MCF 10A (cell line): ENCODE measurements at regions not wholly inside any gene's neighbourhood (a gene's known extent, or its start where the extent isn't known, plus 50 kb on each side); places are given as distances from the start of the nearest gene placed in this dataset.

Experiments
- BruUV-seq: library from RNA; stranded (reverse); fragments of 400-500 nt; replicated peaks from 2 replicates; lab custom pipeline; 2021; lab: Mats Ljungman, UMichigan
- CTCF ChIA-PET: fragments of 300-600 bp; sonication (Branson Sonifier 250); formaldehyde crosslinking; extraction: SDS; loops from one replicate; lab custom pipeline; 2021; ENCODE audit warnings: antibody characterized with exemption, inconsistent platforms; lab: Yijun Ruan, JAX
- POLR2A ChIA-PET: fragments of 300-600, 350-650 bp; sonication (Branson Sonifier 250); formaldehyde crosslinking; extraction: SDS; loops from one replicate; lab custom pipeline; 2020; ENCODE audit warnings: antibody characterized with exemption, inconsistent platforms; lab: Yijun Ruan, JAX
- DNase-seq: peaks from one replicate; pipeline ENCODE4 v3.0.0-alpha.2; 2018; ENCODE audit not compliant: unreplicated experiment
- H3K27ac Mint-ChIP-seq: one replicate; pipeline ENCODE4 v1.8.0; 2022; ENCODE audit warnings: mild to moderate bottlenecking, low read depth, mixed read lengths; ENCODE audit not compliant: unreplicated experiment
- H3K27me3 Mint-ChIP-seq: one replicate; pipeline ENCODE4 v1.8.0; 2022; ENCODE audit warnings: mixed read lengths; ENCODE audit not compliant: insufficient read depth, unreplicated experiment
- H3K36me3 Mint-ChIP-seq: one replicate; pipeline ENCODE4 v1.8.0; 2022; ENCODE audit warnings: mild to moderate bottlenecking, moderate library complexity, mixed read lengths; ENCODE audit not compliant: insufficient read depth, unreplicated experiment
- H3K4me1 Mint-ChIP-seq: one replicate; pipeline ENCODE4 v1.8.0; 2022; ENCODE audit warnings: mixed read lengths; ENCODE audit not compliant: insufficient read depth, unreplicated experiment
- H3K4me3 Mint-ChIP-seq: one replicate; pipeline ENCODE4 v1.8.0; 2022; ENCODE audit warnings: mild to moderate bottlenecking, moderate library complexity, mixed read lengths; ENCODE audit not compliant: unreplicated experiment
- H3K9me3 Mint-ChIP-seq: one replicate; pipeline ENCODE4 v1.8.0; 2022; ENCODE audit warnings: mixed read lengths; ENCODE audit not compliant: unreplicated experiment
- CTCF ChIP-seq: fragments of 200-600 bp; IDR thresholded peaks from one replicate; pipeline ENCODE4 v1.8.0; 2022; ENCODE audit warnings: antibody characterized with exemption, mild to moderate bottlenecking; ENCODE audit not compliant: unreplicated experiment
- intact Hi-C: fragments of 100-400 bp; cut with micrococcal nuclease; formaldehyde crosslinking; loops from 2 replicates; pipeline ENCODE4 v1.14.1; 2022

- POLR2A ChIA-PET: no interaction called here
- Mint-ChIP-seq H3K4me3 (no peak overlapping the region), H3K27me3 (peaks cover 69% of the 10 kb centered on the region)
Measured at GRCh38 chr7:108717781-108718180, 148.1 kb downstream of the DNAJB9 start.

GRCh38 chr7:108719631-108720030, 150.0 kb downstream of the DNAJB9 start:
- no TSS peak for BruUV-seq
- intact Hi-C loops: no loop called here
- no peak for TF ChIP-seq CTCF
- CTCF ChIA-PET: no interaction called here
- Mint-ChIP-seq H3K27me3 (peaks cover 57% of the 10 kb centered on the region), H3K4me3 (no peak overlapping the region), H3K36me3 (no peaks in the 10 kb centered on the region), H3K27ac (no peak overlapping the region), H3K9me3 (no peaks in the 10 kb centered on the region), H3K4me1 (no peaks in the 10 kb centered on the region)
- no peak for DNase-seq
- POLR2A ChIA-PET: no interaction called here

More at GRCh38 chr7:108717781-108718180, 148.1 kb downstream of the DNAJB9 start:
- CTCF ChIA-PET: no interaction called here
- no peaks in the 10 kb centered on the region for H3K9me3 Mint-ChIP-seq
- H3K4me1 Mint-ChIP-seq: no peaks in the 10 kb centered on the region
- TF ChIP-seq CTCF: no peak
- no peak overlapping the region for H3K27ac Mint-ChIP-seq
- no TSS peak for BruUV-seq
- intact Hi-C loops: no loop called here
- DNase-seq: no peak
- no peaks in the 10 kb centered on the region for H3K36me3 Mint-ChIP-seq

- Mint-ChIP-seq H3K27ac (no peak overlapping the region), H3K4me3 (no peak overlapping the region), H3K27me3 (peaks cover 55% of the 10 kb centered on the region), H3K36me3 (no peaks in the 10 kb centered on the region), H3K9me3 (no peaks in the 10 kb centered on the region), H3K4me1 (no peaks in the 10 kb centered on the region)
- no TSS peak for BruUV-seq
- no peak for TF ChIP-seq CTCF
- POLR2A ChIA-PET: no interaction called here
- DNase-seq: no peak
- CTCF ChIA-PET: interaction anchor here (0.6 kb wide), 1 partner anchor 331 kb away, joined by 6 read pairs; no protein-coding TSS in a partner anchor
- intact Hi-C loops: no loop called here
Measured at GRCh38 chr7:108722561-108722960, 152.9 kb downstream of the DNAJB9 start.

- peaks cover 55% of the 10 kb centered on the region for H3K27me3 Mint-ChIP-seq
- POLR2A ChIA-PET: no interaction called here
- CTCF ChIA-PET: no interaction called here
- DNase-seq: no peak
- TF ChIP-seq CTCF: no peak
- BruUV-seq: no TSS peak
- H3K36me3 Mint-ChIP-seq: no peaks in the 10 kb centered on the region
- intact Hi-C loops: no loop called here
- no peak overlapping the region for H3K4me3 Mint-ChIP-seq
- no peak overlapping the region for H3K27ac Mint-ChIP-seq
- no peaks in the 10 kb centered on the region for H3K4me1 Mint-ChIP-seq
- no peaks in the 10 kb centered on the region for H3K9me3 Mint-ChIP-seq
Measured at GRCh38 chr7:108723381-108723814, 153.7 kb downstream of the DNAJB9 start.
